HG03280 (cell line): ENCODE measurements at regions not wholly inside any gene's neighbourhood (a gene's known extent, or its start where the extent isn't known, plus 50 kb on each side); places are given as distances from the start of the nearest gene placed in this dataset.

Source experiments
- ATAC-seq: cut with Tn5 transposase; IDR thresholded peaks from one replicate; pipeline ENCODE4 v1.9.1; 2021; ENCODE audit warnings: mild to moderate bottlenecking, moderate library complexity; ENCODE audit not compliant: unreplicated experiment

- no peak for ATAC-seq
These were observed 231.0 kb downstream of the UQCRFS1 start for GRCh38 chr19:28981994-28982393.

DNA sequence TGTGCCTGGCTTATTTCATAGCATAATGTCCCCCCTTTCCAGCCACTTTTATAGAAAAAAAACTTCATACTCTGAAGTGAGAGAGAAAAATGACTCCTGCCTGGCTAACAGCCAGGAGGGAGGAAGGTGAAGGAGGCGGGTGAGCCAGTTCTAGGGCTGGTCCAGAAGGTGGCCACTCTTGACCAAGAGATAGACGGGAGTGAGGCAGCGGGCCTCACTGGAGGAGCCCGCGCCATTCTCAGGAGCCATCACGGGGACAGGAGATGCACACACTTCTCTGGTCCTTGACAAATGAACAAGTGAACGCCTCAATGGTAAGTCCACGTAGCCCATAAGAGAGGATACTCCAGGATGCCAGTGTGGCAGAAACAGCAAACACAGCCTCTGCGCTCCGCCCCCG lies 231.4 kb downstream of the UQCRFS1 start:
- no peak for ATAC-seq

DNA sequence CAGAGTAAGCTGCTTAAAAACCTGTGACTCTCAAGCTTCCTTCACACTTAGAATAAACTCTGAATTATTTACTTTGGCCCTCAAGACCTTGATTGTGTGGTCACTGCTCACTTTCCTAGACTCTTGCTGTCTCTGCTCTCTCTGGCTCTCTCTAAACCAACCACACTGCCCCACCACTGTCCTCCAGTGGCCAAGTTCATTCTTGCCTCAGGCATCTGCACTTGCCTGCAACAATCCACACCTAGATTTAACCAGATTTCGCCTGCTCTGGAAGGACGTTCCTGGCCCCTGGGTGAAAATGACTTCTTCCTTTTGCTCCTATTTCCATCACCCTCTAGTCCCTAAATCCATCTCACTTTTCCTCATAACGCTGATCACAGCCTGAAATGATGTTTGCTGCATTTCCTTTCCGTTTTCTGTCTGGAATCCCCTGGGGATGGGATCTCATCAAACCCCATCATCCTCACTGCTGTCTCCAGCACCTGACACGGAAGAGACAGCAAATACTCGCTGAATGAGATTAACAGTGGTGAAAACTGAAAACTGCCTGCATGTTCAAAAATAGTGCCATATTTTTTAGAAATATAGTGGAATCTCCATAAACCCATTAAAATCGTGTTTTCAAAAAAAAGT lies 232.6 kb downstream of the UQCRFS1 start:
- no peak for ATAC-seq

- ATAC-seq: no peak
These were observed 235.1 kb downstream of the UQCRFS1 start for GRCh38 chr19:28977826-28978225.

GRCh38 chr19:28972058-28972852 lies 240.7 kb downstream of the UQCRFS1 start:
- ATAC-seq: no peak

GRCh38 chr19:28971513-28971912 lies 241.4 kb downstream of the UQCRFS1 start:
- no peak for ATAC-seq

DNA sequence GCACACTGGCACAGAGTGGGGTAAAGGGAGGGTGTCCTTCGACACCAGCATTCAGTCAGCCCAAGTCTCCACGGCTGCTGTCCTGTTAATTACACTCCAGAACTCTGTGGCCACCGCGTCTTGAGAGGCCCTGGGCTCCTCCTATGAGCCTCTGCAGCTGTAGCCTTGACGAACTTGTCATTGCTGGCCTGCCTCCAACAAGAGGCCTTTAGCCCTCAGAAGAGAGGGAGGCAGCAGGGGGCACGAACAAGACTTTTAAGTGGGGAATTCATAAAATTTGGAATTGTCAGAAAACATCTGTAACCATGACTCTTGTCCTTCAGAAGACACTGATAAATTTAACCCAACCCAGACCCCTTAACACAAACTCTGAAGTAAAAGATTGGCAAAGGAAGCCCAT lies 241.9 kb downstream of the UQCRFS1 start:
- no peak for ATAC-seq

DNA sequence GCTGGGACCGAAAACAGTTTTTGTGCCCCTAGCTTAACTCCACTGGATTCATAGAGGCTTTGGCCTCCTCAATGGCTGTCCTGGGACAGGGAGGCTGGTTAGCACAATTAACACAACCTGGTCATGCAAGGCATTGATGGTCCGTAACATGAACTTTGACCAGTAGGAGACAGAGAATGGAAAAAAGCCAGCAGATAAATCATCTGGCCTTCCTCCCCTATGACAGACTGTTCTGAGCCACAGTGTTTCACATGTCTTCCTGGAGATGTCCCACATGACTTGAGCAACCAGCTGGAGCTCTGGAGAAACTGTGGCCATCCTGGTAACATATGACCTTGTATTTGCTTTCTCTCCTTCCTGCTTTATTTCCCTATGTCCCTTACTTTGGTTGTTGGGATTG lies 244.2 kb downstream of the UQCRFS1 start:
- ATAC-seq: no peak

- ATAC-seq: no peak
These were observed 246.1 kb downstream of the UQCRFS1 start for GRCh38 chr19:28966737-28967399.

- ATAC-seq: no peak
These were observed 248.5 kb downstream of the UQCRFS1 start for GRCh38 chr19:28964500-28964899.

DNA sequence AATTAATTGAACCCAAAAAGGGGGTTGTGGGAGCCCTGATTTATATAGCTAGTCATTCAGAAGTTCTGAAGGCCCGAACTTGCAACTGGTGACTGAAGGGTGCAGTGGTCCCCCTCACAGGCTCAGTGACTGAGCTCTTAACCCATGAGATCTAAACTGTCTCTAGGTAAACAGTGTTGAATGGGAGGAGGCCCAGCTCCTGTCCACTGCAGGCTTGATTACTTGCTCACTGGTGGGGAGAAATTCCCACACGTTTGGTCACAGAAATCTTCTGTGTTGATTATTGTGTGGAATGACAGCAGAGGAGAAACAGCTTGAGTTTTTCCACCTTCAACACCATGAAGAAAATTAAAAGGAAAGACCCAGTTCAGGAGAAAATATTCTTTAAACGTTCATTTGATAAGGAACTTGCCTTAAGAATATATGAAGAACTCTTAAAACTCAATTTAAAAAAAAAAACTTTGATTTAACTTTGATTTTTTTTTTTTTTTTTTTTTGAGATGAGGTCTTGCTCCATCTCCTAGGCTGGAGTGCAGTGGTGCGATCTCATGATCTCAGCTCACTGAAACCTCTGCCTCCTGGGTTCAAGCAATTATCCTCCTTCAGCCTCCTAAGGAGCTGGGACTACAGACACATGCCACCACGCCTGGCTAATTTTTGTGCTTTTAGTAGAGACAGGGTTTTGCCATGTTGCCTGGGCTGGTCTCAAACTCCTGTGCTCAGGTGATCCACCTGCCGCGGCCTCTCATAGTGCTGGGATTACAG lies 249.3 kb downstream of the UQCRFS1 start:
- ATAC-seq: no peak

DNA sequence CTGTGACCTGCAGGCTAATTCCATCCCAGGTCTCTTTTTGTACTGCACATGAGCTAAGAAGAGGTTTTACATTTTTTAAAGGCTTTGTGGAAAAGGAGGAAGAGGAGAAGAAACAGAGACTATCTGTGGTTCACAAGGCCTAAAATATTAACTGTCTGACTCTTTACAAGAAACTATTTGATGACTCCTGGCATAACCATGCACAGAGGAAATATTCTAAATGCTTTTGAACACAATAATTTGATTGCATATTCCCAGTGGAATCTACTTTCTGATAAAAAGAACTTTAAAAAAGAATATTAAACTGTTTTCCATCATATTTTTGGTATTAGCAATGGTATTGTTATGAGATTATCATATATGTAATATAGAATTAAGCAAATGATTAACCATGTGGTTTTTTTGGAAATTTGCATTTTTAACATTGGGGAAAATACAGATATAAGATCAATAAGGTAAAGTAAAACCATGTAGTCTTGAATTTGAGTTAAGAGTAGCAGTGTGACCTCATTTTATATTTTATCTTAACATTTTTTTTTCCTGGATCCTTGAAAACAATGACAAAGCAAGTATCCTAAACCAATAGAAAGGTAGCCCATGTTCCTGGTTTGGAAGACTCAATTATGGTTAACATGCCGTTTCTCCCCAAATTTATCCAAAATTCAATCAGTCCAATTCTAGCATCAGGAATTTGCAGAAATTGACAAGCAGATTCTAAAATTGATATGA lies 251.0 kb downstream of the UQCRFS1 start:
- no peak for ATAC-seq

- no peak for ATAC-seq
These were observed 251.8 kb downstream of the UQCRFS1 start for GRCh38 chr19:28960986-28961705.

DNA sequence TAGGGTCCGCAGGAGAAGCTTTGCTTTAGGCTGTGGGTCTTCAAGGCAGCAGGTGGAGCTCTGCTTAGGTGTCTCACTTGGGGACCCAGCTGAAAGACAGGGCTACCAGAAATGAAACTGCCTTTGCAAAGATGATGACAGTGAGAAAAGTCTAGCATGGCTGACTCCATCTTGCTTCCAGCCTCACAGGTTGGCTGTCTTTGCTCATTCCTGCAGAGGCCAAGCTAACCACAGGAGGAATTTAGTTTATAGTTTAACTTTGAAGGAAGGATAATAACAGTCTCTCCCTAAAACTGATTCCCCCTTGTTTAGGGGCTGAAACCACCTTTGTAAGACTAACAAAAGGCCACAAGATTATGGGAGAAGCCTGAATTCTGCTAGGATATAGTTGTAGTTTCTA lies 252.4 kb downstream of the UQCRFS1 start:
- no peak for ATAC-seq

DNA sequence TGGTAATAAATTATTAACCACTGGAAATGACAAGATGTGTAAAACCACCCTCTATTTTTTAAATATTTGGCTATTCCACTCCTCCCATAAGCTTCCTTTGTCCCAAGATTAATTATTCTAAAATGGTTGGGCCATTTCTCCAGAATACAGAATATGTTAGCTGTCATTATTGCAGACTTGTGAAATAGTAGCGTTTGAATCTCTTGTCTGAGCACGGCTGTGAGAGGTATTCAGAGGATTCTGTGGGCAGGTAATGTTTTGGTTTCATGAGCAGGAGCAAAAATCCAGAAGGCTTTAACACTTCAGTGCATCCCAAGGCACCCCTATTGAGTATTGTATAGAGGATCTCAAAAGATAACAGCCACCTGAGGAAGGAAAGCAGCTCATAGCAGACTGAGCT lies 256.0 kb downstream of the UQCRFS1 start:
- no peak for ATAC-seq

- no peak for ATAC-seq
These were observed 256.5 kb downstream of the UQCRFS1 start for GRCh38 chr19:28956421-28956820.

DNA sequence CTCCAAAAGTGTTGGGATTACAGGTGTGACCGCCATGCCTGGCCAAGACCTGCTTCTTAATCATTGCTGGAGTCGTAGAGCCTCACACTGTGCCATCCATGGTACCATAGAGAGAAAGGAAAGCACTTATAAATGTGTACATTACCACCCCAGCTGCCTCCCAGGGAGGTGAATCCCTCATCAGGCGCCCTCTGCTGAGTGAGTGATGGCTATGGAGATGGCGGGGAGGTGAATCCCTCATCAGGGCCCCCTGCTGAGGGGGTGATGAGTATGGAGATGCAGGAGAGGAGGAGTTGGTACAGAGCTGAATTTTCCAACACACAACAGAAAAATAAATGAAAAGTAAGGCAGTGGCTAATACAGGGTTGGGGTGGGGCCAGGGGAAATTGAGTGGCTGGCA lies 263.4 kb downstream of the UQCRFS1 start:
- ATAC-seq: no peak

GRCh38 chr19:28949027-28949426 lies 263.9 kb downstream of the UQCRFS1 start:
- no peak for ATAC-seq

DNA sequence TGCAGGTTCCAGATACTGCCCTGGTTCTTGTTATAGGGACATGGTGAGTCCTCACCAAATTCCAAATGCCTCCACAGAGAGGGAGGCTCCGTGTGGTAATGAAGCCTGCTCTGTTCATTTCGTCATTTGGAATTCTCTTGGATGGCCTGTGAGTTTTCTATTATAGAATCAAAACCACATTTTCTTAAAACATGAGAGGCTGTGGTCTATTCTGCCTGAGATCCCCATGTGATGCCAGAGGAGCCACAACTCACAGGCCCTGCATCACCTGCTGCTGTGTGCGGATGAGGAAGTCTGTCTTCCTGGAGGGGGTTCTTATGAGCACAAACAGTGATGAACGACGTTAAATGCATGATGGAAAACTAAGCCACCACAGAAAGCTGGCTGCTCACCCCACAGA lies 264.4 kb downstream of the UQCRFS1 start:
- ATAC-seq: no peak

GRCh38 chr19:28948026-28948425 lies 264.9 kb downstream of the UQCRFS1 start:
- ATAC-seq: no peak
